HG03060 (cell line): ENCODE measurements at regions not wholly inside any gene's neighbourhood (a gene's known extent, or its start where the extent isn't known, plus 50 kb on each side); places are given as distances from the start of the nearest gene placed in this dataset.

Experiments used
- ATAC-seq: cut with Tn5 transposase; IDR thresholded peaks from one replicate; pipeline ENCODE4 v1.9.1; 2021; ENCODE audit warnings: low read depth, moderate number of reproducible peaks; ENCODE audit not compliant: unreplicated experiment

GRCh38 chr15:61684749-61685467 lies 375.3 kb downstream of the VPS13C start:
- no peak for ATAC-seq

GRCh38 chr15:61682891-61683735 lies 377.1 kb downstream of the VPS13C start:
- ATAC-seq = no peak

GRCh38 chr15:61681676-61682075 lies 378.6 kb downstream of the VPS13C start:
- no peak for ATAC-seq

- no peak for ATAC-seq
These were observed 379.2 kb downstream of the VPS13C start for GRCh38 chr15:61681038-61681418.

- ATAC-seq = no peak
These were observed 379.8 kb downstream of the VPS13C start for GRCh38 chr15:61680260-61681037.

GRCh38 chr15:61671736-61672135 lies 388.5 kb downstream of the VPS13C start:
- ATAC-seq = no peak

- ATAC-seq = no peak
These were observed 391.8 kb downstream of the VPS13C start for GRCh38 chr15:61668444-61668843.

GRCh38 chr15:61661791-61662190 lies 398.5 kb downstream of the VPS13C start:
- no peak for ATAC-seq

- ATAC-seq = no peak
These were observed 399.7 kb downstream of the VPS13C start for GRCh38 chr15:61660579-61660978.

GRCh38 chr15:61659566-61660190 lies 400.6 kb downstream of the VPS13C start:
- ATAC-seq = no peak

GRCh38 chr15:61657461-61657860 lies 402.8 kb downstream of the VPS13C start:
- no peak for ATAC-seq

- ATAC-seq = no peak
These were observed 403.9 kb downstream of the VPS13C start for GRCh38 chr15:61656391-61656790.

- ATAC-seq = no peak
These were observed 404.4 kb downstream of the VPS13C start for GRCh38 chr15:61655881-61656280.

GRCh38 chr15:61654918-61655317 lies 405.3 kb downstream of the VPS13C start:
- ATAC-seq = no peak

GRCh38 chr15:61654002-61654740 lies 406.1 kb downstream of the VPS13C start:
- ATAC-seq = no peak

- no peak for ATAC-seq
These were observed 407.1 kb downstream of the VPS13C start for GRCh38 chr15:61653110-61653509.

- no peak for ATAC-seq
These were observed 409.0 kb downstream of the VPS13C start for GRCh38 chr15:61651267-61651666.

GRCh38 chr15:61649046-61649445 lies 411.2 kb downstream of the VPS13C start:
- ATAC-seq = no peak

- no peak for ATAC-seq
These were observed 415.4 kb upstream of the RORA start for GRCh38 chr15:61644550-61644949.

- ATAC-seq = no peak
These were observed 412.5 kb upstream of the RORA start for GRCh38 chr15:61641645-61642044.
